Left cardiac atrium (tissue), 4 donors: ENCODE measurements at regions not wholly inside any gene's neighbourhood (a gene's known extent, or its start where the extent isn't known, plus 50 kb on each side); places are given as distances from the start of the nearest gene placed in this dataset.
"Not testable (repeated sequence)": the region's sequence is repeated elsewhere in the genome, so short reads cannot be mapped to it uniquely, and the experiment has no call there.

Experiments used
- ATAC-seq, 2 donors: fragments of 200-7000 bp; cut with Tn5 transposase; one replicate each; pipeline ENCODE4 v1.9.1; 2020; ENCODE audit warnings: mild to moderate bottlenecking in 2 of 2, moderate library complexity in 2 of 2
- DNase-seq: peaks from one replicate; pipeline ENCODE4 v3.0.0-alpha.2; 2020
- intact Hi-C, 2 donors: fragments of 100-400 bp; cut with DNase I; formaldehyde crosslinking; loops; one replicate each; pipeline versions ENCODE4 v1.14.1 to v1.15.1; 2022 to 2023
- donor health status: DM: no; HTN: yes; CAD: no.
- donor health status: DM: no; HTN: yes; CAD: no; lungs with severe emphysema.
- donor health status: DM: yes; HTN: yes; CAD: no.
- donor health status: Dilated cardiomyopathy.

- ATAC-seq, result no peak
These were observed 52.5 kb upstream of the WDFY3 start for GRCh38 chr4:85018983-85019382.

GRCh38 chr4:85019411-85019810, 52.9 kb upstream of the WDFY3 start:
- ATAC-seq (no peak), DNase-seq (no peak)
- intact Hi-C loops, result no loop called here

More at GRCh38 chr4:85018983-85019382, 52.5 kb upstream of the WDFY3 start:
- no peak for DNase-seq
- intact Hi-C loops, result no loop called here

DNA sequence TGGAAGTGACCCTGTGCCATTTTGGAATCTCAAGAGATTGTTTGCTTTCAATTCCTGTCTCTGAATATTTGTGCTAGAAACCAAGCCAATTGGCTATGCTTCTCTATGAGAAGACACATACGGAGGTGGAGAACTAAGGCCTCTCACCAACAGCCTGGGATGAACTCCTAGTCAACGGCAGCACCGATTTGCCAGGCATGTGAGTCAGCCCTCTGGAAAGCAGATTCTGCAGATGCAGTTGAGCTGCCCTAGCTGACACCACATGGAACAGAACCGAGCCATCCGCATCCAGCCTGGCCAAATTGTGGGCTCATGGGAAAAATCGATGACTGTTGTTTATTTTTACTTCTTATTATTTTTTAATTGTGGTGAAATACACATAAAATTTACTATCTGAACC, 58.2 kb upstream of the WDFY3 start:
- intact Hi-C loops, result no loop called here
- ATAC-seq (no peak), DNase-seq (no peak)

DNA sequence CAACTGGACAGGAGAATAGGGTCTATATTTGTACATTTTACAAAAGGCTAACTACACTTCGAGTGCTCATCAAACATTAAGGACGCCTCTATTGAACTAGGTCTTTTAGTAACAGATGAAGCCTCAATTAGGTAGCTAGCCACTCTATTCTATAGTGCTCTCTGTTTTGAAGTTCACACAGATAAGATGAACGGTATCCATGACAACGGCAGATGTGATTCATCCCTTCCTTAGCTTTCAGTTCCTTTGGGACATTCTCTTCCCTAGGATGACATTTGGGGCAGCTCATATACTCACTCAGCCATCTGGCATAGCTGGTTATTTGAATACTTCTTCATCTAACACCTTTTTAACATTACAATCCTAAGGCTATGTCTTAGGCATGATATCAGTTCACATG, 62.4 kb upstream of the WDFY3 start:
- intact Hi-C loops, result no loop called here

DNA sequence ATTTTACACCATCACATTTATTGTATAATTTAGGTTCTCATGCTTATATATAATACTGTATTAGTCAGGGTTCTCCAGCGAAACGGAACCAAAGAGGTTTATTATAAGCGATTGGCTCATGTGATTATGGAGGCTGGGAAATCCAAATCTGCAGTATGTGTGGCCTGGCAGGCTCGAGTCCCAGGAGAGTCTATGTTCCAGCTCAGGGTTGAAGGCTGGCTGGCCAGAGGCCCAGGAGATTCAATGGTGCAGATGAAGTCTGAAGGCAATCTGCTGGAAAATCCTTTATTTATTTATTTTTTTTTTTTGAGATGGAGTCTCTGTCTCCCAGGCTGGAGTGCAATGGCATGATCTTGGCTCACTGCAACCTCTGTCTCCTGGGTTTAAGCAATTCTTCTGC, 63.0 kb upstream of the WDFY3 start:
- ATAC-seq (no peak), DNase-seq (no peak)
- intact Hi-C loops, result no loop called here

More for the DNA sequence above, 62.4 kb upstream of the WDFY3 start:
- no peak for ATAC-seq
- DNase-seq, result no peak

DNA sequence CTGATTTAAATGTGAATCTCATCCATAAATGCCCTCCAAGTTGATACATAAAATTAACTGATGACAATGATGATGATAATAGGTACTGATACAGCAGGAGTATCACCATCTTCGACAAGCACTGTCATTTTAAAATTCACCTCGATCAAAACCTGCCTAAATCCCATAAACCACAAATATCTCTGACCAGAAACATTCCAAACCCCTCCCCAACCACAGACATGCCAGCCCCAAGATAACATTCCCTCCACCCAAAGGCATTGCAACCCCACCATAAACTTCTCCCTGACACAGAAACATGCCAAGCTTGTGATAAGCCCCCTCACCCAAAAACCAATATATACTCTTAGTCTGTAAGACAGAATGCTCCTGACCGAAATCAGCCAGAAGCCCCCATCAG, 63.7 kb upstream of the WDFY3 start:
- ATAC-seq (no peak), DNase-seq (no peak)
- intact Hi-C loops, result no loop called here

DNA sequence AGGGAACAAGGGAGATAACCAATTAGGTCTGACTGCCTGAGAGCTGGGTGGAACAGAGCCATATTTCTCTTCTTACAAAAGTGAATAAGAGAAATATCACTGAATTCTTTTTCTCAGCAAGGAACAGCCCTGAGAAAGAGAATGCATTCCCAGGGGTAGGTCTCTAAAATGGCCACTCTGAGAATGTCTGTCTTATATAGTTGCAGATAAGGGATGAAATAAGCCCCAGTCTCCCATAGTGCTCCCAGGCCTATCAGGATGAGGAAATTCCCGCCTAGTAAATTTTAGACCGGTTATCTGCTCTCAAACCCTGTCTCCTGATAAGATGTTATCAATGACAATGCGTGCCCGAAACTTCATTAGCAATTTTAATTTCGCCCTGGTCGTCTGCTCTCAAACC, 67.3 kb upstream of the WDFY3 start:
- intact Hi-C loops, ATAC-seq, DNase-seq: not testable (repeated sequence)

GRCh38 chr4:85039526-85039925, 73.0 kb upstream of the WDFY3 start:
- ATAC-seq (no peak), DNase-seq (no peak)
- intact Hi-C loops, result no loop called here

DNA sequence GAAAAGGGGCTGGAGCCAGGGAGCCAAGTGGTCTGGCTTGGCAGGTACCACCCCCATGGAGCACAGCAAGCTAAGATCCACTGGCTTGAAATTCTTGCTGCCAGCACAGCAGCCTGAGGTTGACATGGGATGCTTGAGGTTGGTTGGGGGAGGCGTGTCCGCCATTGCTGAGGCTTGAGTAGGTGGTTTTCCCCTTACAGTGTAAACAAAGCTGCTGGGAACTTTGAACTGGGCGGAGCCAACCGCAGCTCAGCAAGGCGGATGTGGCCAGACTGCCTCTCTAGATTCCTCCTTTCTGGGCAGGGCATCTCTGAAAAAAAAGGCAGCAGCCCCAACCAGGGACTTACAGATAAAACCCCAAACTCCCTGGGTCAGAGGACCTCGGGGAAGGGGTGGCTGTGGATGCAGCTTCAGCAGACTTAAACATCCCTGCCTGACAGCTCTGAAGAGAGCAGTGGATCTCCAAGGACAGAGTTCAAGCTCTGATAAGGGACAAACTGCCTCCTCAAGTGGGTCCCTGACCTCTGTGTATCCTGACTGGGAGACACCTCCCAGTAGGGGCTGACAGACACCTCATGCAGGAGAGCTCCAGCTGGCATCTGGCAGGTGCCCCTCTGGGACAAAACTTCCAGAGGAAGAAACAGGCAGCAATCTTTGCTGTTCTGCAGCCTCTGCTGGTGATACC, 77.5 kb upstream of the WDFY3 start:
- ATAC-seq, intact Hi-C loops, DNase-seq: not testable (repeated sequence)

DNA sequence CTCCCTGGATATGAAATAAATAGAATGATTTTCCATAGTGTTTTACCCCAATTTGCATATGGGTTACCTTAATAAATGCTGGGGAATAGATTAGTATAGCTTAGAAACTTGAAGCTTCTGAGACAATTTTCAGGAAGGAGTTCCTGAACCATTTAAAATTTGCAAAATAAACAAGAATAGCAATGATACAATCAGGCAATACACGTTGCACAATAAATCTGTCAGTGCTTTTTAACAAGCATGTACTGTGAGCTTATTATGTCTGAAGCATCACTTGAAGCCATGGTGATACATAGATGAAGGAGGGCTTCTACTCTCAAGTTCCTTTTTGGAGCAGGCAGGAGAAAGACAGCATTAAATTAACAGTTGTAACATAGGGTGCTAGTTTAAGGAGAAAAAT, 84.2 kb upstream of the WDFY3 start:
- no peak for ATAC-seq
- DNase-seq, result no peak
- intact Hi-C loops, result no loop called here

DNA sequence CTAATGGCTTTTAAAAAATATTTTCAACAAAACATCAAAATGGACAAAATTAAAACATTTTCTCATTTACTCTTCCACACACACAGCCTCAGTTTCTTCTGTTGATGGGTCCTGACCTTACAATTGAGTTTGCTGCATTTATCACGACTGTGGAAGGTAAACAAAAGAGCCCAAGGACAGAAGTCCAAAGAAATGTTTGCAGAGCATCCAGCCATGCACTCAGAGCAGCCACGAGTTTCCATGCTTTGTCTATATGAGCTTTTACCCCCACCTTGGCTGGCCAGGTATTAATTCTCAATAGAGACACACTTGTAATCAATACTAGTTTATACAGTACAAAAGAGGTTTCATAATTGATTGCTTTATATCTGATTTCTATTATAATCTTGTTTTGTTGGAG, 85.0 kb upstream of the WDFY3 start:
- ATAC-seq, result no peak
- intact Hi-C loops, result no loop called here
- DNase-seq, result no peak

DNA sequence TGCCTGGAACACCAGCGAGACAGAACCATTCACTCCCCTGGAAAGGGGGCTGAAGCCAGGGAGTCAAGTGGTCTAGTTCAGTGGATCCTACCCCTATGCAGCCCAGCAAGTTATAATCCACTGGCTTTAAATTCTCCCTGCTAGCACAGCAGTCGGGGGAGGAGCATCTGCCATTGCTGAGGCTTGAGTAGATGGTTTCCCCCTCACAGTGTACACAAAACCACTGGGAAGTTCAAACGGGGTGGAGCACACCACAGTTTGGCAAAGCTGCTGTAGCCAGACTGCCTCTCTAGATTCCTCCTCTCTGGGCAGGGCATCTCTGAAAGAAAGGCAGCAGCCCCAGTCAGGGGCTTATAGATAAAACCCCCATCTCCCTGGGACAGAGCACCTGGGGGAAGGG, 88.4 kb upstream of the WDFY3 start:
- DNase-seq, intact Hi-C loops, ATAC-seq: not testable (repeated sequence)

DNA sequence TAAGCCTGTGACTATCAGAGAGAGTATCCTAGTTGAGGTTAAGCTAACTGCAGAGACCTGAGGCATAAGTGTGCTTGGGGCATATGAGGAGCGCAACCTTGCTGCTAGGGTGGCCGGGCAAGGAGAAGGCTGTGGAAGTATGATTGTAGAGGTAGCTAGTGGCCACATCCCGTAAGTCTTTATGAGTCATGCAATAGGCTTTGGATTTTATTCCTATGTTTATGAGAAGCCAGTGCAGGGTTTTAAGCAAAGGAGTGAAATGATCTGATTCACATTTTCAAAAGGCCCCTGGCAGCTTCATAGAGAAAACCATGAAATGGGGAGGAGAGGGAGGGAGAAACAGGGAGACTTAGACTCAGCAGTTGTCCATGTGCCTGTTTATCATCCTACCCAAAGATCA, 92.1 kb upstream of the WDFY3 start:
- DNase-seq (no peak), ATAC-seq (no peak)
- intact Hi-C loops, result no loop called here

DNA sequence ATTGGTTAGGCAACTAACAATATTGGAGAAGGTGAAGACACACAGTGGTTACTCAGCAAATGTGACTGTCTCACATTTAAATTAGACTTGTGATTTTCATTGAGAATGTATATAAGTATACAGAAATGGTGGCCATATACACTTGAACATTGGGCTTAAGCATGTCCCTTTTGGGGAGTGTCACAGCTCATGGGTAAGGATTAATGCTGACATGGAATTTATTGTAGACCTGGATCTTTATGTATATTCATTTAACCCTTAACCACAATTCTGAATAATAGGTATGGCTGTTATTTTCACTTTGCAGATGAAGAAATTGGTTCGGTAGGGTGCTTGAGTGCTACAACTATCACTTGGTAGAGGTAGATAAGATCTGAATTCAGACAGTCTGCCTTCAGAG, 95.5 kb upstream of the WDFY3 start:
- intact Hi-C loops, result no loop called here
- DNase-seq, result no peak
- no peak for ATAC-seq

GRCh38 chr4:85062466-85062865, 96.0 kb upstream of the WDFY3 start:
- ATAC-seq (no peak), DNase-seq (no peak)
- intact Hi-C loops, result no loop called here

DNA sequence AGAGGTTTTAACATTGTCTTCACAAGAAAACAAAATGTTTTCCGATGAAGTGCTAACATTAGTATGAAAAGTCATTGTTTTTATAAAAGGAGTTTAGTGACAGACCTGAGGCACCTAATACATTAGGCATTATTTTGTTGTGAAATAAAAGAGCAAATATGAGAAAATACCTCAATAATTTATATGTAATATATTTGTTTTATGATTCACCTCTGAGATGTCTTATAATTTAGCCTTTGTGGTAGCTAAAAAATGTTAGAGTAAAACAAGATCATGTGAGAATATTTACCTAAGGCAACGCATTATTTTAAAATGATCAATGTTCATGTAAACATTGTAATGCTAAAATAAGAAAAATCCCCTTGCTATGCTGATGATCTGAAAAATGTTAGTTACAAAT, 100.9 kb upstream of the WDFY3 start:
- ATAC-seq (no peak), DNase-seq (no peak)
- intact Hi-C loops, result no loop called here

- intact Hi-C loops, result no loop called here
- no peak for ATAC-seq
- DNase-seq, result no peak
These were observed 111.5 kb upstream of the WDFY3 start for GRCh38 chr4:85078016-85078415.

GRCh38 chr4:85081196-85081595, 114.7 kb upstream of the WDFY3 start:
- ATAC-seq (no peak), DNase-seq (no peak)
- intact Hi-C loops, result loop anchor here in 1 of 2 donors (10.0 kb wide), 2 partner anchors 884 to 964 kb away; no protein-coding TSS in a partner anchor

DNA sequence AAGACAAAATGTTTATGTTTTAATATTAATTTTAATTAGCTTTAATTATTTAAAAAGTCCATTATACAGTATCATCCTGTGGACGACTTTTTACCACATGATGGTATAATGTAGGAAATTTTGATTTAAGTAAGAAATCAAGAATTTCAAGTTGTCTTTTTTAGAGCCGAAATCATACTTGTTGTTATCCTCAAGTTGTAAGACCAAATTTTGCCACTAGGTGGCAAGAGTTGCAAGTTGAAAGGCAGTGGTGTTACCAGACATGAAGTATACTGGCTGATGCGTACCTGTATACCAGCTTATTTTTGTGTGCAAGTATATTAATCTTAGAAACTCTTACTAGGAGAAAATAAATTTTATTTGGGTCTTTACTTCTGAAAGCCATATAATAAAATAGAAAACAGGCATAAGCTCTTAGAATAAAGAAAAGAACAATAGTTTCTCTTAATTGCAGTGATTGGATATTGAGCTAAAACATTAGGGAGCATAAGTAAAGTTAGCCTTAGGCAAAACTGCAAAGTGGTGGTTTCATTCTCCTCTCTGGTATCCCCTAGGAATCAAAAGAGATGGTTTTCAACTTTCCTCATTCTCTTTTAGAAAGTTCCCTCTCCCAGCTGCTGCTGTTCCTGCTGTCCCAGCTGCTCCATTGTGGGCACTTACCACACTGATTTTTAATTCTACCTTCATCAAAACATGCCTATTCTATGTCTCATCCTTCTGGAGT, 118.0 kb upstream of the WDFY3 start:
- intact Hi-C loops, result loop anchor here in 1 of 2 donors (10.0 kb wide), 2 partner anchors 880 to 960 kb away; no protein-coding TSS in a partner anchor
- DNase-seq (no peak), ATAC-seq (peak in 1 of 2 donors; percentile 66)

- intact Hi-C loops, result loop anchor here in 1 of 2 donors (10.0 kb wide), 2 partner anchors 878 to 958 kb away; no protein-coding TSS in a partner anchor
- no peak for DNase-seq
- ATAC-seq, result no peak
These were observed 120.2 kb upstream of the WDFY3 start for GRCh38 chr4:85086721-85087120.

DNA sequence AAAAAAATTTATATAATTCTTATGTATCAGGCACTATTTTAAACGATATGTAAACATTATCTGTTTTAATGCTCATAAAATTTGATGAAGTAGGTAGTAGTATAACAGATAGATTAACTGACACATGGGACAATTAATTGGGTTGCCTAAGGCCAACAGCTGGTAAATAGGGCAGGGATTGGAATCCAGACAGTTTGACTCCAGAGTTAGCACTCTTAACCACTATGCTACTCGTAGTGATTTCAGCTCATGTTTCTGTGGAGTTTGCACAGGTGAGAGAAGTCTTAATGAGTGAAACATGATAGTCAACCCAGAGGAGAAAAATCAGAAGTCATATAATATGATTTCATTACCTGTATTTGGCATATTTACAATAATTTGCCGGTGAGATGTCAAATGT, 126.0 kb upstream of the WDFY3 start:
- DNase-seq (no peak), ATAC-seq (no peak)
- intact Hi-C loops, result no loop called here
